IMR-90 (cell line): ENCODE measurements at regions not wholly inside any gene's neighbourhood (a gene's known extent, or its start where the extent isn't known, plus 50 kb on each side); places are given as distances from the start of the nearest gene placed in this dataset.

Experiments
- CTCF ChIP-seq: conservative IDR thresholded peaks from 2 replicates; pipeline ENCODE4 v1.5.1; 2012; ENCODE audit warnings: mild to moderate bottlenecking, low read depth, low read length, improper control_type of control experiment
- POLR2A ChIP-seq: IDR thresholded peaks from 2 replicates; pipeline ENCODE4 v1.6.1; 2012; ENCODE audit warnings: mild to moderate bottlenecking, low read depth, low read length
- RAD21 ChIP-seq: IDR thresholded peaks from 2 replicates; pipeline ENCODE4 v1.6.1; 2012; ENCODE audit warnings: low read length, improper control_type of control experiment
- SMC3 ChIP-seq: fragments of 150-350 bp; IDR thresholded peaks from 2 replicates; pipeline ENCODE4 v1.6.1; 2016; ENCODE audit warnings: low read depth, mild to moderate bottlenecking, antibody characterized with exemption, low read length, moderate library complexity

- TF ChIP-seq CTCF (no peak), POLR2A (no peak), RAD21 (no peak), SMC3 (no peak)
Measured at GRCh38 chr18:39976771-39977170, 1978.3 kb upstream of the PIK3C3 start.
